ENCODE measurements at regions not wholly inside any gene's neighbourhood (a gene's known extent, or its start where the extent isn't known, plus 50 kb on each side); places are given as distances from the start of the nearest gene placed in this dataset.
A peak's percentile ranks its signal among the peaks of the same experiment; 100 is the strongest.
"Not testable (repeated sequence)": the region's sequence is repeated elsewhere in the genome, so short reads cannot be mapped to it uniquely, and the experiment has no call there.

- H3K4me2 ChIP-seq (ENCODE audit: low read length), result peak overlapping the region; percentile 0
Measured at GRCh38 chr3:20376665-20377217, 190.7 kb upstream of the SGO1 start.

GRCh38 chr3:20375302-20375701, 189.3 kb upstream of the SGO1 start:
- Histone ChIP-seq H3K27ac (ENCODE audit: low read length) (no peak overlapping the region), H3K36me3 (ENCODE audit: insufficient read depth, low read length) (no peaks in the 10 kb centered on the region), H3K9ac (ENCODE audit: low read length) (no peak overlapping the region), H2AFZ (ENCODE audit: low read depth, low read length) (no peak overlapping the region), H4K20me1 (ENCODE audit: insufficient read depth) (no peaks in the 10 kb centered on the region), H3K4me2 (ENCODE audit: low read length) (no peak overlapping the region), H3K9me3 (ENCODE audit: low read length) (no peaks in the 10 kb centered on the region), H3F3A (ENCODE audit: insufficient read depth, low read length, poor library complexity, severe bottlenecking) (peaks cover 5% of the 10 kb centered on the region), H3K4me3 (ENCODE audit: low read length) (no peak overlapping the region), H3K9me2 (ENCODE audit: insufficient read depth, low read length) (no peaks in the 10 kb centered on the region), H3K79me2 (replicated peaks; ENCODE audit: insufficient read depth, low read length) (no peaks in the 10 kb centered on the region), H3K27me3 (ENCODE audit: insufficient read depth, low read depth, low read length) (no peaks in the 10 kb centered on the region)
- TF ChIP-seq TAF1 (IDR thresholded peaks at IDR 0.05; ENCODE audit: low read depth) (no peak), POLR2AphosphoS5 (IDR thresholded peaks at IDR 0.05) (no peak), SMC3 (conservative IDR thresholded peaks at IDR 0.05; ENCODE audit: poor library complexity) (no peak), MXI1 (conservative IDR thresholded peaks at IDR 0.05; ENCODE audit: poor library complexity, severe bottlenecking) (no peak), RAD21 (conservative IDR thresholded peaks at IDR 0.05) (no peak), EZH2 (IDR thresholded peaks at IDR 0.05; ENCODE audit: borderline replicate concordance, insufficient read depth, low read length, poor library complexity, severe bottlenecking) (no peak), EP300 (conservative IDR thresholded peaks at IDR 0.05; ENCODE audit: poor library complexity, severe bottlenecking) (no peak)
- TF ChIP-seq, protein P1, sequence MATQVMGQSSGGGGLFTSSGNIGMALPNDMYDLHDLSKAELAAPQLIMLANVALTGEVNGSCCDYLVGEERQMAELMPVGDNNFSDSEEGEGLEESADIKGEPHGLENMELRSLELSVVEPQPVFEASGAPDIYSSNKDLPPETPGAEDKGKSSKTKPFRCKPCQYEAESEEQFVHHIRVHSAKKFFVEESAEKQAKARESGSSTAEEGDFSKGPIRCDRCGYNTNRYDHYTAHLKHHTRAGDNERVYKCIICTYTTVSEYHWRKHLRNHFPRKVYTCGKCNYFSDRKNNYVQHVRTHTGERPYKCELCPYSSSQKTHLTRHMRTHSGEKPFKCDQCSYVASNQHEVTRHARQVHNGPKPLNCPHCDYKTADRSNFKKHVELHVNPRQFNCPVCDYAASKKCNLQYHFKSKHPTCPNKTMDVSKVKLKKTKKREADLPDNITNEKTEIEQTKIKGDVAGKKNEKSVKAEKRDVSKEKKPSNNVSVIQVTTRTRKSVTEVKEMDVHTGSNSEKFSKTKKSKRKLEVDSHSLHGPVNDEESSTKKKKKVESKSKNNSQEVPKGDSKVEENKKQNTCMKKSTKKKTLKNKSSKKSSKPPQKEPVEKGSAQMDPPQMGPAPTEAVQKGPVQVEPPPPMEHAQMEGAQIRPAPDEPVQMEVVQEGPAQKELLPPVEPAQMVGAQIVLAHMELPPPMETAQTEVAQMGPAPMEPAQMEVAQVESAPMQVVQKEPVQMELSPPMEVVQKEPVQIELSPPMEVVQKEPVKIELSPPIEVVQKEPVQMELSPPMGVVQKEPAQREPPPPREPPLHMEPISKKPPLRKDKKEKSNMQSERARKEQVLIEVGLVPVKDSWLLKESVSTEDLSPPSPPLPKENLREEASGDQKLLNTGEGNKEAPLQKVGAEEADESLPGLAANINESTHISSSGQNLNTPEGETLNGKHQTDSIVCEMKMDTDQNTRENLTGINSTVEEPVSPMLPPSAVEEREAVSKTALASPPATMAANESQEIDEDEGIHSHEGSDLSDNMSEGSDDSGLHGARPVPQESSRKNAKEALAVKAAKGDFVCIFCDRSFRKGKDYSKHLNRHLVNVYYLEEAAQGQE (IDR thresholded peaks at IDR 0.05; ENCODE audit: borderline replicate concordance), result no peak
- TF ChIP-seq, protein P2, sequence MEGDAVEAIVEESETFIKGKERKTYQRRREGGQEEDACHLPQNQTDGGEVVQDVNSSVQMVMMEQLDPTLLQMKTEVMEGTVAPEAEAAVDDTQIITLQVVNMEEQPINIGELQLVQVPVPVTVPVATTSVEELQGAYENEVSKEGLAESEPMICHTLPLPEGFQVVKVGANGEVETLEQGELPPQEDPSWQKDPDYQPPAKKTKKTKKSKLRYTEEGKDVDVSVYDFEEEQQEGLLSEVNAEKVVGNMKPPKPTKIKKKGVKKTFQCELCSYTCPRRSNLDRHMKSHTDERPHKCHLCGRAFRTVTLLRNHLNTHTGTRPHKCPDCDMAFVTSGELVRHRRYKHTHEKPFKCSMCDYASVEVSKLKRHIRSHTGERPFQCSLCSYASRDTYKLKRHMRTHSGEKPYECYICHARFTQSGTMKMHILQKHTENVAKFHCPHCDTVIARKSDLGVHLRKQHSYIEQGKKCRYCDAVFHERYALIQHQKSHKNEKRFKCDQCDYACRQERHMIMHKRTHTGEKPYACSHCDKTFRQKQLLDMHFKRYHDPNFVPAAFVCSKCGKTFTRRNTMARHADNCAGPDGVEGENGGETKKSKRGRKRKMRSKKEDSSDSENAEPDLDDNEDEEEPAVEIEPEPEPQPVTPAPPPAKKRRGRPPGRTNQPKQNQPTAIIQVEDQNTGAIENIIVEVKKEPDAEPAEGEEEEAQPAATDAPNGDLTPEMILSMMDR (IDR thresholded peaks at IDR 0.05; ENCODE audit: poor library complexity, severe bottlenecking), result no peak

More at GRCh38 chr3:20376665-20377217, 190.7 kb upstream of the SGO1 start:
- no peak for TF ChIP-seq SMC3 (conservative IDR thresholded peaks at IDR 0.05; ENCODE audit: poor library complexity)
- TF ChIP-seq, protein P2 (IDR thresholded peaks at IDR 0.05; ENCODE audit: poor library complexity, severe bottlenecking), result no peak
- TF ChIP-seq EP300 (conservative IDR thresholded peaks at IDR 0.05; ENCODE audit: poor library complexity, severe bottlenecking), result peak; percentile 28
- TF ChIP-seq EZH2 (IDR thresholded peaks at IDR 0.05; ENCODE audit: borderline replicate concordance, insufficient read depth, low read length, poor library complexity, severe bottlenecking), result no peak
- Histone ChIP-seq H3K27me3 (ENCODE audit: insufficient read depth, low read depth, low read length) (no peaks in the 10 kb centered on the region), H3K4me3 (ENCODE audit: low read length) (no peak overlapping the region), H3K9me3 (ENCODE audit: low read length) (no peaks in the 10 kb centered on the region), H3K9ac (ENCODE audit: low read length) (no peak overlapping the region), H3K79me2 (replicated peaks; ENCODE audit: insufficient read depth, low read length) (no peaks in the 10 kb centered on the region), H3K9me2 (ENCODE audit: insufficient read depth, low read length) (no peaks in the 10 kb centered on the region), H4K20me1 (ENCODE audit: insufficient read depth) (no peaks in the 10 kb centered on the region), H3K36me3 (ENCODE audit: insufficient read depth, low read length) (no peaks in the 10 kb centered on the region), H2AFZ (ENCODE audit: low read depth, low read length) (no peak overlapping the region), H3K27ac (ENCODE audit: low read length) (peak overlapping the region; percentile 11), H3F3A (ENCODE audit: insufficient read depth, low read length, poor library complexity, severe bottlenecking) (peaks cover 5% of the 10 kb centered on the region)

- not testable (repeated sequence) for H3K79me2 ChIP-seq (replicated peaks; ENCODE audit: insufficient read depth, low read length); H3K36me3 ChIP-seq (ENCODE audit: insufficient read depth, low read length); H3F3A ChIP-seq (ENCODE audit: insufficient read depth, low read length, poor library complexity, severe bottlenecking); H2AFZ ChIP-seq (ENCODE audit: low read depth, low read length); H3K4me3 ChIP-seq (ENCODE audit: low read length); H3K9me2 ChIP-seq (ENCODE audit: insufficient read depth, low read length); H3K9me3 ChIP-seq (ENCODE audit: low read length); H3K27me3 ChIP-seq (ENCODE audit: insufficient read depth, low read depth, low read length); H3K9ac ChIP-seq (ENCODE audit: low read length); H3K27ac ChIP-seq (ENCODE audit: low read length); H3K4me2 ChIP-seq (ENCODE audit: low read length); H4K20me1 ChIP-seq (ENCODE audit: insufficient read depth)
Measured at GRCh38 chr3:20370273-20371063, 184.5 kb upstream of the SGO1 start.

Measured in neural cell (in vitro differentiated cells).